Upper lobe of right lung (tissue), 1 donor: ENCODE measurements at regions not wholly inside any gene's neighbourhood (a gene's known extent, or its start where the extent isn't known, plus 50 kb on each side); places are given as distances from the start of the nearest gene placed in this dataset.
"Not testable (repeated sequence)": the region's sequence is repeated elsewhere in the genome, so short reads cannot be mapped to it uniquely, and the experiment has no call there.

Experiments
- ATAC-seq: fragments of 200-7000 bp; cut with Tn5 transposase; one replicate; pipeline ENCODE4 v1.9.1; 2020; ENCODE audit warnings: mild to moderate bottlenecking, moderate library complexity
- DNase-seq: peaks from one replicate; pipeline ENCODE4 v3.0.0-alpha.2; 2020
- H3K27ac ChIP-seq: fragments of 200-600 bp; one replicate; pipeline ENCODE4 v1.8.0; 2022
- H3K27me3 ChIP-seq: fragments of 200-600 bp; one replicate; pipeline ENCODE4 v1.8.0; 2022; ENCODE audit warnings: mild to moderate bottlenecking
- H3K36me3 ChIP-seq: fragments of 200-600 bp; one replicate; pipeline ENCODE4 v1.8.0; 2022
- H3K4me1 ChIP-seq: fragments of 200-600 bp; one replicate; pipeline ENCODE4 v1.8.0; 2022
- H3K4me3 ChIP-seq: fragments of 200-600 bp; one replicate; pipeline ENCODE4 v1.8.0; 2022; ENCODE audit warnings: mild to moderate bottlenecking
- H3K9me3 ChIP-seq: fragments of 200-600 bp; one replicate; pipeline ENCODE4 v1.8.0; 2022
- intact Hi-C: fragments of 100-400 bp; cut with DNase I; formaldehyde crosslinking; loops from one replicate; pipeline ENCODE4 v1.11.0; 2022
- TF ChIP-seq, protein P1 (sequence below): fragments of 200-600 bp; IDR thresholded peaks from one replicate; pipeline ENCODE4 v1.8.0; 2022; ENCODE audit warnings: antibody characterized with exemption
- donor health status: DM: no; HTN: yes; CAD: no; lungs with severe emphysema.

DNA sequence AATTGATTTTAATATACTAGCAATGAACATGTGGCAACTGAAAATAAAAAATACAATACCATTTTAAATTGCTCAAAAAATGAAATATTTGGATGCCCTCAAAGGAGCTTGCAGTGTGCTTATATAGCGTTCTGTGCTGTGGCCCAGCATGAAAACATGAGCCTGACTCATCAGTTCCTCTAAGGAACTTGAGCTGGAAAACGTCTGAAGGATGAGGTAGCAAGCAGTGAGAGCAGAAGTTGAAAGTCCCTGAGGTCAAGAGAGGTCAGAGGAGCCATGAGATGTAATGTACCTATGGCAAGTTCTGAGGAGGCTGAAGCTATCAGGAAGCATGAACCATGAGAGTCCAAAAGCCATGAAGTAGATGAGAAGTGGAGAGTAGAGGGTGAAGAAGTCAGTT, 59.7 kb downstream of the HMGB3 start:
- no peaks in the 10 kb centered on the region for H3K36me3 ChIP-seq
- ATAC-seq (no peak), DNase-seq (no peak)
- TF ChIP-seq, protein P1, sequence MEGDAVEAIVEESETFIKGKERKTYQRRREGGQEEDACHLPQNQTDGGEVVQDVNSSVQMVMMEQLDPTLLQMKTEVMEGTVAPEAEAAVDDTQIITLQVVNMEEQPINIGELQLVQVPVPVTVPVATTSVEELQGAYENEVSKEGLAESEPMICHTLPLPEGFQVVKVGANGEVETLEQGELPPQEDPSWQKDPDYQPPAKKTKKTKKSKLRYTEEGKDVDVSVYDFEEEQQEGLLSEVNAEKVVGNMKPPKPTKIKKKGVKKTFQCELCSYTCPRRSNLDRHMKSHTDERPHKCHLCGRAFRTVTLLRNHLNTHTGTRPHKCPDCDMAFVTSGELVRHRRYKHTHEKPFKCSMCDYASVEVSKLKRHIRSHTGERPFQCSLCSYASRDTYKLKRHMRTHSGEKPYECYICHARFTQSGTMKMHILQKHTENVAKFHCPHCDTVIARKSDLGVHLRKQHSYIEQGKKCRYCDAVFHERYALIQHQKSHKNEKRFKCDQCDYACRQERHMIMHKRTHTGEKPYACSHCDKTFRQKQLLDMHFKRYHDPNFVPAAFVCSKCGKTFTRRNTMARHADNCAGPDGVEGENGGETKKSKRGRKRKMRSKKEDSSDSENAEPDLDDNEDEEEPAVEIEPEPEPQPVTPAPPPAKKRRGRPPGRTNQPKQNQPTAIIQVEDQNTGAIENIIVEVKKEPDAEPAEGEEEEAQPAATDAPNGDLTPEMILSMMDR: no peak
- no peaks in the 10 kb centered on the region for H3K27me3 ChIP-seq
- no peak overlapping the region for H3K4me3 ChIP-seq
- H3K4me1 ChIP-seq: no peaks in the 10 kb centered on the region
- H3K9me3 ChIP-seq: no peaks in the 10 kb centered on the region
- intact Hi-C loops: no loop called here
- H3K27ac ChIP-seq: no peak overlapping the region

DNA sequence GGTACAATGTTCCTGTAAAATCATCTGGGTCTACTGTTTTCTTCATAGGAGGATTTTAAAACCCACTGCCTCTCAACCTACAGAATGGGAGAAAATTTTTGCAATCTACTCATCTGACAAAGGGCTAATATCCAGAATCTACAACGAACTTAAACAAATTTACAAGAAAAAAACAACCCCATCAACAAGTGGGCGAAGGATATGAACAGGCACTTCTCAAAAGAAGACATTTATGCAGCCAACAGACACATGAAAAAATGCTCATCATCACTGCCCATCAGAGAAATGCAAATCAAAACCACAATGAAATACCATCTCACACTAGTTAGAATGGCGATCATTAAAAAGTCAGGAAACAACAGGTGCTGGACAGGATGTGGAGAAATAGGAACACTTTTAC, 83.2 kb downstream of the HMGB3 start:
- H3K36me3 ChIP-seq, ATAC-seq, DNase-seq, H3K9me3 ChIP-seq, H3K4me3 ChIP-seq, H3K27me3 ChIP-seq, H3K27ac ChIP-seq, H3K4me1 ChIP-seq, intact Hi-C loops: not testable (repeated sequence)

DNA sequence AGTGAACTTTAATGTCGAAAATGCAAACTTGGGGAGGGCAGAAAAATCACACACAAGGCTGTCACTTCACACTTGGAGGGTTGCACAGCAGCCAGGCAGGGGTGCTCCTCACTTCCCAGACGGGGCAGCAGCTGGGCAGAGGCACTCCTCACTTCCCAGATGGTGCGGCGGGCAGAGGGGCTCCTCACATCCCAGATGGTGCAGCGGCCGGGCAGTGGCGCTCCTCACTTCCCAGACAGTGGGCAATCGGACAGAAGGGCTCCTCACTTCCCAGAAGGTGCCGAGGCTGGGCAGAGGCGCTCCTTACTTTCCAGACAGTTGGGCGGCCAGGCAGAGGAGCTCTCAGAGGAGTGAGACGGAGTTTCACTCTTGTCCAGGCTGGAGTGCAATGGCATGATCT, 90.6 kb downstream of the HMGB3 start:
- H3K36me3 ChIP-seq: no peaks in the 10 kb centered on the region

DNA sequence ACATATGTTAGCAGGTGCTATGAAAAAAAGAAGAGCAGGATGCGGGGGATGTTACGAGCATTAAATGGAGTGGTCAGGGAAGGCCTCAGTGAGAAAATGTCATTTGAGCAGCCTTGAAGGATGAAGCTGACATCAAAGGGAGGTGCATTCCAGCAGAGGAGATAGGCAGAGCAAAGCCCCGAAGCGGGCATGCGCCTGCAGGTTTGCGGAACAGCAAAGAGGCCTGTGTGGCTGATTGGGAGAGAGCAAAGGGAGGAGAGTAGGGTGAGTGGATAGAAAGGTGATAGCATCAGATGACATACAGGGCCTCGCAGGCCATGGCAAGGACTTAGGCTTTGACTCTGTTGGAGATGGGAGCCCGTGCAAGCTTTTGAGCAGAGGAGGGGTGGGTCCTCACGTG, 95.4 kb upstream of the GPR50 start:
- Histone ChIP-seq H3K4me3 (no peak overlapping the region), H3K36me3 (no peaks in the 10 kb centered on the region), H3K27ac (no peak overlapping the region), H3K27me3 (no peaks in the 10 kb centered on the region), H3K9me3 (no peaks in the 10 kb centered on the region), H3K4me1 (no peaks in the 10 kb centered on the region)
- no peak for DNase-seq
- ATAC-seq: no peak
- intact Hi-C loops: loop anchor here (10.0 kb wide), 1 partner anchor 306 kb away; no protein-coding TSS in a partner anchor
- TF ChIP-seq, protein P1: no peak

More for the DNA sequence above, 90.6 kb downstream of the HMGB3 start:
- TF ChIP-seq, protein P1: no peak
- no peak for ATAC-seq
- Histone ChIP-seq H3K4me3 (no peak overlapping the region), H3K4me1 (no peaks in the 10 kb centered on the region), H3K9me3 (no peaks in the 10 kb centered on the region), H3K27me3 (no peaks in the 10 kb centered on the region), H3K27ac (no peak overlapping the region)
- intact Hi-C loops: no loop called here
- DNase-seq: no peak

DNA sequence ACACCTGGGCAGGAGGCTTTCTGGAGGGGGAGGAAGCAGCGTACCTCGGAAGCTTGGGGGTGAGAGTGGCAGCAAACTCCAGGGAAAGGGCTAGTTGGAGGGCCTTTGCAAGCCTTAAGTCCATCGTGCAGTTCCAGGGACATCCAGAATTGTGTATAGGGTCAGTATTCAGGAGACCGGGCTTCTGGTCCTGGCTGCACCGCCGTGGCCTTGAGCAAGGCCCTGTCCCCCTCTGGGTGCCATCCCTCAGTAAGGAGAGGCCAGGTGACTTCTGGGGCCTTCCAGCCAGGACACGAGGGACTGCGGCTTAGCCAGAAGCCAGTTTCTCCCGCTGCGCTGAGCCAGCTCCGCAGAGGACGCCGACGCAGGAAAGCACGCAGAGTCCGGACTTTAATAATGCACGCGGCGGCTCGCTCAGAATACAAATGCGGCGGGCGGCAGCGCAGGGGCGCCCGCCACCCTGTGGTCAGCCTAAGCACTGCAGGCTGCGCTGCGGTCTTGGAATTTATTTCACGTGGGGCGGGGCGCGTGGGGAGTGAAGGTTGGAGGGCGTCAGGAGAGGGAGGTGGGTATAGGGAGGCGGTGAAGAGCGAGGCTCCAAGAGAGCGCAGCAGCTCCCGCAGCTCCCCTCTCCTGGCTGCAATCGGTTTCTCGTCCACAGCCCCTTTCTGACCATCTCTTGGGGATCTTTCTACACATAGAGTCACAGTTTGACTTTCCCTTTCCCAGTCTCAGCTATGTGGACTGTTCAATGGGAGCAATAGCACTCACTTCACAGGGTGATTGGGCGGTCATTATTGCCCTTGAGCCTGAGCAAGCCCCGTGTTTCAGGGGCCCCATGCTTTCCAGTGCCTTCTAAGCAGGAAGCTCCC, 94.1 kb upstream of the GPR50 start:
- ATAC-seq (peak; percentile 98), DNase-seq (peak; percentile 76)
- Histone ChIP-seq H3K27ac (no peak overlapping the region), H3K4me1 (no peaks in the 10 kb centered on the region), H3K27me3 (no peaks in the 10 kb centered on the region), H3K4me3 (no peak overlapping the region), H3K36me3 (no peaks in the 10 kb centered on the region), H3K9me3 (no peaks in the 10 kb centered on the region)
- intact Hi-C loops: loop anchor here (10.0 kb wide), 1 partner anchor 308 kb away; no protein-coding TSS in a partner anchor
- TF ChIP-seq, protein P1: peak; percentile 86

DNA sequence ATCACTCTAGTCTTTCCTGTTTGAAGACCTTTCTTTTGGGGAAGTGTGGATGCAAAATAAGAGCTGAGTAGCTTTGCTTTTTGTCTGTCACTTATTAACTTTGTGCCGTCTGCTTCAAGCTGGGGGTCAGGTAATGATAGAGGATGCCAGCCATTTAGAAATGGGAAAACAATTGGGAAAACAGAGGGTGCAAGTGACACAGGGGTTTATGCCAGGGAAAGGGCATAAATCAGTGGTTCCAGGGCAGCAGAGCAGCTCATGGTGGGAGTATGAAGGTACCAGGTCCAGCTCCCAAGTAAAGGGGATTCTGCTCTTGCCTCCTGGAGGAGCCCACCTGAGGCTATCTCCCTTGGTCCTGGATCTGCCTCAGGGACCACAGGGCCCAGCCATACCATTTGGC, 91.9 kb upstream of the GPR50 start:
- no peaks in the 10 kb centered on the region for H3K36me3 ChIP-seq
- intact Hi-C loops: loop anchor here (10.0 kb wide), 1 partner anchor 310 kb away; no protein-coding TSS in a partner anchor
- DNase-seq (no peak), ATAC-seq (no peak)
- H3K4me3 ChIP-seq: no peak overlapping the region
- no peaks in the 10 kb centered on the region for H3K9me3 ChIP-seq
- H3K4me1 ChIP-seq: no peaks in the 10 kb centered on the region
- TF ChIP-seq, protein P1: no peak
- no peaks in the 10 kb centered on the region for H3K27me3 ChIP-seq
- H3K27ac ChIP-seq: no peak overlapping the region
